SK-MEL-5 (cell line): ENCODE measurements at regions not wholly inside any gene's neighbourhood (a gene's known extent, or its start where the extent isn't known, plus 50 kb on each side); places are given as distances from the start of the nearest gene placed in this dataset.
"Not testable (repeated sequence)": the region's sequence is repeated elsewhere in the genome, so short reads cannot be mapped to it uniquely, and the experiment has no call there.

Source experiments
- DNase-seq: peaks from one replicate; pipeline ENCODE4 v3.0.0-alpha.2; 2016; ENCODE audit warnings: low read depth, low spot score
- in situ Hi-C: cut with HindIII; loops from 2 replicates; pipeline ENCODE4 v1.10.0; 2016; ENCODE audit warnings: low sequenced_read_pairs, high pct_unique_total_duplicates, low pct_unique_long_range_greater_than_20kb

DNA sequence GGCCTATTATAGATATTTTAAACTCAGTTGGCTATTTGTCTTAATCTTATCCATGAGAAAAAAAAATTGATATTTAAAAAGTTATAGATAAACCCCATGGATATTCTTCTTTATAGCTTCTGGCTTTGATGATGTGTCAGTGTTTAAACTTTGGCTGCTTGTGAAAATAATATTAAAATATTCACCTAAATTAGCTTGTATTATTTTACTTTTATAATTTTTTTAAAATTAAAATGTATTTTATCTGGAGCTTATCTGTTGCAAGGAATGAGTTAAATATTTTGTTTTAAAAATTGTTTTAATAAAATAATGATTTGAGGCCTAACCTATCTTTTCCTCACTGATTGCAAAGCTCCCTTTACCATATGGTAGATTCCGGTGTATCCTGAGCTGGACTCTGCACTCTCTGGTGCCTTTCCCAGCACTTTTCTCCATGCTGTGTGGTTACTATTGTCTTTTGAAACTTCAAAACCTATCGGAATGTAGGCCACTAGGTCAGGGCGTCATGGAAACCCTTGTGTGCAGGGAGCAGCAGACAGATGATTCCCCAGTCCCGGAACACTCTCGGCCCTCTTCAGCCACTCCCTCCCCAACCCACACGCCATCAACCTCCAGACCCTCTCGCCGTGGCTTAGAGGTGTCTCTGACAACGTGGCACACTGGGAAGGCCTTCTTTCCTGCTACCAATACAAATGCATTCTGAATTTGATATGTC, 252.3 kb upstream of the ATP10A start:
- in situ Hi-C loops, result no loop called here

DNA sequence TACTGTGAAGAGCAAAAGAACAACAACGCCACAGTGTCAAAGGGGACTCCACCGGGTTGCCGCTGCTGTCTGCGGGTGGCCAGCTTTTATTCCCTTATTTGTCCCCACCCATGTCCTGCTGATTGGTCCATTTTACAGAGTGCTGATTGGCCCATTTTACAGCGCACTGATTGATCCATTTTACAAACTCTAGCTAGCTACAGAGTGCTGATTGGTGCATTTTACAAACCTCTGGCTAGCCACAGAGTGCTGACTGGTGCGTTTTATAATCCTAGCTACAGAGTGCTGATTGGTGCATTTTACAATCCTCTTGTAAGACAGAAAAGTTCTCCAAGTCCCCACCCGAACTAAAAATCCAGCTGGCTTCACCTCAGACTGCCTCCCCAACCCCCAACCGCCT, 251.0 kb upstream of the ATP10A start:
- in situ Hi-C loops, DNase-seq: not testable (repeated sequence)

More for the DNA sequence above, 252.3 kb upstream of the ATP10A start:
- DNase-seq, result no peak

DNA sequence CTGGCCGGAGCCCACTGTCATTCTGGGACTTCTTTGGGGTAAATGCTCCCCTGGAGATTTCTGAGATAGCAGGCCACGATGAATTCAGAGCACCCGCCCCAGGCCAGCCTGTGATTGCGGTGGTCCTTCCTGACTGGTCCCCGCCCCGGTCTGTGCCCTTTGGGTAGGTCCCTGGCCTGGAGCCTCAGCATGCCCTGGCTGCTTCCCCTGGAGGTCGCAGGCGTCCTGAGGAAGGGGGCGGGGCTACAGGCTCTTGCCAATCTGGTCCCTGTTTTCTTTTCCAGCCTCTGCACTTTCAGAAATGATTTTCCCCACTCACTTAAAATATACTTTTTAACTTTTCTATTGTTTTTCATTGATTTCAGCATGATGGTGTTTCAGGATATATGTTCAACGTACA, 250.2 kb upstream of the ATP10A start:
- DNase-seq, result no peak
- in situ Hi-C loops, result no loop called here

DNA sequence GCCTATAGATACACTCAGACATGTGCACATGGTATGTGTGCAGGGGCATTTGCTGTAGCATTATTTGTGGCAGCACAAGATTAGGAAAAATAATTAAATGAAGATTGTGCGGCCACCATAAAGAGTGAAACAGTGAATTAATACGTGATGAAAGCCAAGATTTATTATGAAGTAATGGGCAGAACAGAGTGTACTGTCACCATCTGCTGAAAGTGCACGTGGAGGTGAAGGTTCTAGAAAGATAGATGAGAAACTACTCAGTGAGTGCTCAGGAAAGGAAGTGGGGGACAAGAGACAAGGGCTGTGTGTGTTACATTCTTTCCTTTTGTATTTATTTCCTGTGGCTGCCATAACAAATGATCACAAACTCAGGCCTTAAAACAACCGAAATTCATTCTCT, 246.1 kb upstream of the ATP10A start:
- in situ Hi-C loops, result no loop called here
- DNase-seq, result no peak

DNA sequence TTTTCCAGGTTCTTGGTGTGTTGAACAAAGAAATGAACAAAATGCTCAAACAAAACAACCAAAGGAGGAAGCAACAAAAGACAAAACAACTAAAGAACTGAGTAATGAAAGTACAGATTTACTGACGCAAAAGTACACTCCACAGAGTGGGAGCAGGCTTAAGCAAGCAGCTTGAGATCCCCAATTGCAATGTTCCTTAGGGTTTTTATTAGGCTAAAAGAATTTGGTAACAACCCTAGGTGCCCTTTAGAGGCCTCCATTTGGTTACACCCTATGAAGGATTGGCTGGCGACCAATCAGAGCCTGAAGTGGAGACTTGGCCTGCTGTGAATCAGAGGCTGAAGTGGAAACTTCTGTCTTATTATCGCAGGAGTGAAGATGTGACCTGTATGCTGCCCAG, 243.4 kb upstream of the ATP10A start:
- in situ Hi-C loops, result no loop called here
- DNase-seq, result no peak

DNA sequence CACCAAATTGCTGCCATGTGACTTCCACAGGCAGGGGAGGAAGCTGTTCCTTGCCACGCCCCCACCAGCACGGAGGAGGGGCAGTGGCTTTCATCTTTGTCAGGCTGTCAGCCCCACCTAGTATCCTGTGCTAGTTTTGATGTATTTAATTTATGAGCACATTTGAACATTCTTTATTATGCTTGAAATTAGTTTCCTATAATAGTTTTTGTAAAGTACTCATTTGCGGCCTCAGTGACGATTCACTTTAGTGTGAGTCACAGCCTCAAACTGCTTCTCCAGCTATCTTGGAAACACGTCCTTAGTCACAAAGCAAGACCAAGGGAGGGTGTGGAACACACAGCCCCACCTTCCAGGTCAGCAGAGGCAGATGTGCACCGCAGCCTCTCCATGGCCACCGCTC, 239.9 kb upstream of the ATP10A start:
- no peak for DNase-seq
- in situ Hi-C loops, result no loop called here

DNA sequence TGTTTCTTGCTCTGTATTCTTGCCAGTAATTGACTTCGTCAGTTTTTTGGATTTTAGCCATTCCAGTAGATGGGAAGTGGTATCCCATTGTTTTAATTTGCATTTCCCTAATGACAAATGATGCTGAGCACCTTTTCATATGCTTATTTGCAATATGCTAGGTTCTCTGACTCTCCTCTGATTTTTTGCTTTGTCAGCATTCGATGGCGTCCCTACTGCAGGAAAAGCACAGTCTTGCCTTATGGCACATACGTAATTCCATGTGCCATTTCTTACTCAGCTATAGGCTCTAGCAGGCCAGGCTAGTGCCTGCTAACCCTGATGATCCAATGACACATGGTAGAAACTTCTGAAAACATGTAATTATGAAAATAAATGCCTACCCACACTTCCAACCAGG, 239.2 kb upstream of the ATP10A start:
- in situ Hi-C loops, result no loop called here
- no peak for DNase-seq

DNA sequence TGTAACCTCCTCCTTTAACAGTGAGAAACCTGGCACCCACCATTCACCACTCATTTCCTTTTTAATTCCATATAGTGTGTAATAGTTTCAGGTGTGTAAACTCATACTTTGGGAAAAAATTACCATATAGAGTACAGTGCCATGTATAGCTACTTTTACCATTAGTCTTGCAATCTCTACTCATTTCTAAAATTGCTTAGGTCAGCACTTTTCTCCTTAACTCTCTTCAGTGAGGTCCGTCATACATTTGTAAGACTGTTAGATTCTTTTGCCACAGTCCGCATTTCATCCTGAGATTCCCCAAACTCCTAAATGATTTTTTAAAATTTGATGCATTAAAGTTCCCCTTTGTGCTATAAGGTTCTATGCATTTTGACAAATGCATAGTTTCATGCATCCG, 238.3 kb upstream of the ATP10A start:
- in situ Hi-C loops, result no loop called here
- no peak for DNase-seq

DNA sequence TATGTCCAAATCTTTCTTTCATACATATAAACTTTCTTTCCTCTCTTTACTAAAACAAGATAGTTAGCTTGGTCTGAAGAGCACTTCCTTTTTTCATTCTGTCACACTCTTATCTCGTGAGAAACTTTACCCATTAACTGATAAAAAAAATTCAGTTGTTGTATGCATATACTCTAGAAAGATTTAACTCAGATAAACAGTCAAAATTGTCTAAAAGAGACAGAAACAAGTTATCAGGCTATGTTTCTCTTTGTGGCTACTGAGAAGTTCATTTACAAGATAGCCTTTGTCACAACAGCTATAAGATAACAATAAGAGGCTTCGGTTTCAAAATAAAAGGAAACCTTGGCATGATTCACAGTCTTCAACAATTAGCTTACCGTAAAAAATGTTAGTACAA, 235.7 kb upstream of the ATP10A start:
- DNase-seq, result no peak
- in situ Hi-C loops, result loop anchor here (25.0 kb wide), 1 partner anchor 212 kb away; no protein-coding TSS in a partner anchor

DNA sequence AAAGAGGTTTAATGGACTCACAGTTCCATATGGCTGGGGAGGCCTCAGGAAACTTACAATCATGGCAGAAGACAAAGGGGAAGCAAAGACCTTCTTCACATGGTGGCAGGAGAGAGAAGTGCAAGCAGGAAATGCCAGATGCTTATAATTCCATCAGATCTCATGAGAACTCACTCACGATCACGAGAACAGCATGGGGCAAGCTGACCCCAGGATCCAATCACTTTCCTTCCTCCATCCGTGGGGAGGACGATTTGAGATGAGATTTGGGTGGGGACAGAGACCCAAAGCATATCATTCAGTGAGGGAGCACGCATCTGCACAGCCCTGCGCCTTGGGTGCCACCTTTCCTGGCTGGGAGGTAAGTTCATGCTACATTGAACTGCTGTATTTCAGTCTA, 234.1 kb upstream of the ATP10A start:
- peak; percentile 6 for DNase-seq
- in situ Hi-C loops, result loop anchor here (25.0 kb wide), 1 partner anchor 210 kb away; no protein-coding TSS in a partner anchor

DNA sequence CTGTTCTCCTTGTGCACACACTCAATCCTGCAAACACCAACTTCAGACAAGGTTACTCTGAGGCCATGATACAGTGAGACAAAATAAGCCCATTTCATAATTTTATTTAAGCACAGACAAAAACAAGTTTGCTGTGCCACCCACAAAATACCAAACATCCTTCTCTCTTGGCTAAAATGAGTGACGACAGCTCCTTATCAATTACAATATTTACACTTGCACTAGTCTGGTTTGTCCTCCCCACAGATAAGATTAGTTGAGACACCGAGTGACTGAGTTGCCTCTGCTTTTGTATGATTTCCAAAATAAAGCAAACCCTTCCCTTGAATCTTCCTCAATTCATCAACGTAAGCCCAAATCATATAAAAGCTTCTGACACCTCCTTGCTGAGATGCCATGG, 233.5 kb upstream of the ATP10A start:
- in situ Hi-C loops, result loop anchor here (25.0 kb wide), 1 partner anchor 209 kb away; no protein-coding TSS in a partner anchor

DNA sequence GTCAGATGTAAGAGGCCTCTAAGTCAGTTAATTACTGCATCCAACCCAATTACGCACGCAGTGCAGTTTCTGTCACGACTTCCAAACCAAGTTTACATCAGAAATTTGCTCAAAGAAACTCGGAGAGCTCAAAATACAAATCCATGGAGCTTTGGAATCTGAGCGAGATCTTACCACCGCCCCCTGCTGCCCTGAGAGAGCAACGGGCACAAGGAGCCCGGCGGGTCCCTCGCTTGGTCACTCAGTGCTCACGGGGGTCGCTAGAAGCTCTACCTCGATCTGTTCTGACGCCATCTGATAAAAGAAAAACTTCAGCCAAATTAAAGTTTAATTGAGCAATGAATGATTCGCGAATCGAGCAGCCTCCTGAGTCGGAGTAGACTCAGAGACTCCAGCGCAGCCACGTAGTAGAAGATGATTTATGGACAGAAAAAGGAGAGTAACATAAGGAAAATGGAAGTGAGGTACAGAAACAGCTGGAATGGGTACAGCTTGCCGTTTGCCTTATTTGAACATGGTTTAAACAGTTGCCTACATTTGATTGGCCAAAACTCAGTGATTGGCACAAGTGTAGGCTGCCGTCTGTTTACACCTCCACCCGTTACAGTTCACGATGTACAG, 232.7 kb upstream of the ATP10A start:
- DNase-seq, result peak; percentile 47
- in situ Hi-C loops, result loop anchor here (25.0 kb wide), 1 partner anchor 209 kb away; no protein-coding TSS in a partner anchor

More for the DNA sequence above, 233.5 kb upstream of the ATP10A start:
- no peak for DNase-seq

DNA sequence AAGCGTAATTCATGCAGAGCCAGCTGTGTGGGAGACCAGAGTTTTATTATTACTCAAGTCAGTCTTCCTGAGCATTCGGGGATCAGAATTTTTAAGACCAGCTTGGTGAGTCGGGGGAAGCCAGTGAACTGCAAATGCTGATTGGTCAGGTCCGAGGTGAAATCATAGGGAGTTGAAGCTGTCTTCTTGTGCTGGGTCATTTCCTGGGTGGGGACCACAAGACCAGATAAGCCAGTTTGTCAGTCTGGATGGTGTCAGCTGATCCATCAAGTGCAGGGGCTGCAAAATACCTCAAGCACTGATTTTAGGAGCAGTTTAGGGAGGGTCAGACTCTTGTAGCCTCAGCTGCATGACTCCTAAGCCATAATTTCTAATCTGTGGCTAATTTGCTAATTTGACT, 228.1 kb upstream of the ATP10A start:
- in situ Hi-C loops, result loop anchor here (25.0 kb wide), 1 partner anchor 204 kb away; no protein-coding TSS in a partner anchor
- DNase-seq, result no peak

DNA sequence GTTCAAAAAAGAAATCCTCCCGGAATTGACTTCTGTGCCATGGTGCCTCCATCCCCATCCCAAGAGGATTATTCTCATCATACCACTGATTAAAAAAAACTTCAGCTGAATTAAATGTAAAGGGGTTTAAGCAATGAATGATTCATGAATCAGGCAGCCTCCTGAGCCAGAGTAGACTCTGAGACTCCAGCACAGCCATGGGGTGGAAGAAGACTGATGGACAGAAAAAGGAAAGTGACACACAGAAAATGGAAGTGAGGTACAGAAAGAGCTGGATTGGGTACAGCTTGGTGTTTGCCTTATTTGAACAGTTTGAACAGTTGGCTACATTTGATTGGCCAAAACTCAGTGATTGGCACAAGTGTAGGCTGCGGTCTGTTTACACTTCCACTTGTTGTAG, 224.8 kb upstream of the ATP10A start:
- in situ Hi-C loops, result loop anchor here (25.0 kb wide), 1 partner anchor 201 kb away; no protein-coding TSS in a partner anchor
- no peak for DNase-seq

DNA sequence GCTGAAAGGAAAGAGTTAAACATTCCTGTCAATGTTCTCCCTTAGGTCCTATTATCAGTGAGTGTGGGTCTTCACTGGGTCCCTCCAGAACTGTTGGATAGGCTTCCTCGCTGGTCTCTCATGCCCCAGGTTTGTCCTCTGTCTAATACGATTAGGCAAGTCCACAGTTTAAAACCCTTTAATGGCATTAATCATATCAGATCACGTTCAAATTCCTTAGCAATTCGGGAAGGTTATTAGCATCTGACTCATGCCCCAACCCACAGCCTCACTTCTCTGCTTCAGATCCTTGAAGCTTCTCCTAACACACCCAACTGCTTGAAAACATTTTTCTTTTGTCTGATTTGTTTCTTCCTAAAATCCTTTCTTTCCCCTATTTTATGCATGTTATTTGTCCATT, 224.3 kb upstream of the ATP10A start:
- in situ Hi-C loops, result loop anchor here (25.0 kb wide), 1 partner anchor 200 kb away; no protein-coding TSS in a partner anchor
- no peak for DNase-seq

DNA sequence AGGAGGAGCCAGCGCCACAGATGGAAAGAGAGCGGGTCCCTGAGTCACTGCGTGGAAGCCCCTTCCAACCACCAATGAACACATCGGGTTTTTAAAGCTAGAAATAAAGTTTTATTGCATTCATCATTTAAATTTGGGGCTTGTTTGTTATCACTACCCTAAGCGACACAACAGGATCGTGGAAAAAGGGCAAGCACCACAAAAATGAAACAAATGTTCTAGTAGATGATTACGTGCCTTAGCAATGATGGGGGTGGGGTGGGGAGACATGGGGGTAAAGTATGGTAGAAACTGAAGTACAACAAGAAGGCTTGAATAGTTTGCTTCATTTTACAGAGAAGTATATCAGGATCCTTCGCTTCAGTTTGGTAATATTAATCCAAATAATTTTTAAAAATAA, 221.6 kb upstream of the ATP10A start:
- DNase-seq, result no peak
- in situ Hi-C loops, result loop anchor here (25.0 kb wide), 1 partner anchor 197 kb away; no protein-coding TSS in a partner anchor

DNA sequence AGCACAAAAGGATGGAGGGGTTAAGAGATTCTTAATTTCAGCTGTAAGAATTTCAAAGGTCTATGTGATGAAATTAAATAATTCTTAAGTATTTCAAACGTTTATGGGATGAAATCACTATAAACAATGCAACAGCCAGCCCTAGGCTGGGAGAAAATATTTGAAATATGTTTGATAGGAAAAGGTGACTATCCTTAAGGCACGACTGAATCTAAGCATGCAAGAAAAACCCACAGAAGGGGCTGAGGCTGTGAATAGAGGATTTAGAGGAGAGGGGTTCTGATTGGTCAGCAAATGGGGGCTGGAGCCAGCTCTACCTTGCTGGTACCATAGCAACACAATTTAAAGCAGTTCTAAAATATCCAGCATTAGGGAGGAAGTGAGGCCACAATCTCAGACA, 220.8 kb upstream of the ATP10A start:
- in situ Hi-C loops, result loop anchor here (25.0 kb wide), 1 partner anchor 197 kb away; no protein-coding TSS in a partner anchor
- DNase-seq, result no peak

DNA sequence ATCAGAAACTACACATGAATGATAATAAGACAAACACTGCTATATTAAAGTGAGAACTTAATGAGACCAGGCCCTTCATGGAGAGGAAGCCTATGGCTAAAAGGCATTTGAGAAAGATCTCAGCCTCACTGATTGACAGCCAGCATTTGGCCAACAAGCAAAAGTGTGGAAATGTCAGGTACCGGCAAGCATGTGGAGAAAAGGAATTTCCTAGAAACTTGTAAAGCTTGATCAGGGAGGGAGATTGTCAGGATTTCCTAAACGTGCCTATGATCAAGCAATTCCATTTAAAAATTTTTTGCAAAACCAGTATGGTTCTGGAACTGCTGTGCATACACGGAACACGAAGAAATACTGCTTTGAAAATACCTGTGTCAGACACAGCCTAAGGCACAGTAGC, 220.3 kb upstream of the ATP10A start:
- DNase-seq, result no peak
- in situ Hi-C loops, result loop anchor here (25.0 kb wide), 1 partner anchor 196 kb away; no protein-coding TSS in a partner anchor
